A204.1 (cell line): ENCODE measurements at regions not wholly inside any gene's neighbourhood (a gene's known extent, or its start where the extent isn't known, plus 50 kb on each side); places are given as distances from the start of the nearest gene placed in this dataset.

Experiments
- FAIRE-seq: peaks from 2 replicates; lab custom pipeline; 2012; peaks lifted over from hg19 to GRCh38; lab: Jason Lieb, UNC

- FAIRE-seq: no peak
Measured at GRCh38 chr13:34040863-34041262, 222.9 kb downstream of the RFC3 start.

- no peak for FAIRE-seq
Measured at GRCh38 chr13:34044041-34044440, 226.1 kb downstream of the RFC3 start.

DNA sequence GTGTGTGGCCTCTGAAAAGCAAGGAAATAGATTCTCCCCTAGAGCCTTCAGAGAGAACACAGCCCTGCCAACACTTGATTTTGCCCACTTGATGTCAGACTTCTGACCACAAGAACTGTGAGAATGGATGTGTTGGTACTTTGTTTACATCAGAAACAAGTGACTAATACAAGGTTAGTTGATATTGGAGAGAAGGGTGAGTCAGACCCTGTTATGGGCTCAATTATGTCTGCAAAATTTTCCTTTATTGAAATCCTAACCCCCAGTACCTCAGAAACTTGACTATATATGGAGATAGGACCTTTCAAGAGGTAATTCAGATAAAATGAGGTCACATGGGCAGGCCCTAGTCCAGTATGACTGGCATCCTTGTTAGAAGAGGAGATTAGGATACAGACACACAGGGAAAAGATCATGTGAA lies 226.7 kb downstream of the RFC3 start:
- no peak for FAIRE-seq

DNA sequence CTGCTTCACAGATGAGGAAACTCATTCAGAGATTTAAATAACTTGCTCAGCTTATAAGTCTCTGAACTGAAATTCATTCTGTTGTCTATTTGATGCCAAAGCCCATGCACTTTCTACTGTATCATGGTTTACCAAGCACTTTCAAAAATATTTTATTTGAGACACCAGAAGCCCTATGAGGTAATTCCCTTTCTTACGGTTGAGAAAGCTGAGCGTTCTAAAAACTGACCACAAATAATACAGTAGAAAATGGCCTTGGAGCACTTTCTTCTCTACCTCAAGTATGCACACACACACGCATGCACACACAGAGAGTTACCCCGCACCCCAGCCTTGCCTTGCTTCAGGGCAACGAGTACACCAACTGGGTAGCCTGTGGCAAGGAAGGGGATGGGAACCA lies 228.5 kb downstream of the RFC3 start:
- no peak for FAIRE-seq

- FAIRE-seq: no peak
Measured at GRCh38 chr13:34048652-34049051, 230.7 kb downstream of the RFC3 start.

GRCh38 chr13:34056733-34057258 lies 238.8 kb downstream of the RFC3 start:
- FAIRE-seq: no peak

- no peak for FAIRE-seq
Measured at GRCh38 chr13:34064456-34065205, 246.7 kb downstream of the RFC3 start.

DNA sequence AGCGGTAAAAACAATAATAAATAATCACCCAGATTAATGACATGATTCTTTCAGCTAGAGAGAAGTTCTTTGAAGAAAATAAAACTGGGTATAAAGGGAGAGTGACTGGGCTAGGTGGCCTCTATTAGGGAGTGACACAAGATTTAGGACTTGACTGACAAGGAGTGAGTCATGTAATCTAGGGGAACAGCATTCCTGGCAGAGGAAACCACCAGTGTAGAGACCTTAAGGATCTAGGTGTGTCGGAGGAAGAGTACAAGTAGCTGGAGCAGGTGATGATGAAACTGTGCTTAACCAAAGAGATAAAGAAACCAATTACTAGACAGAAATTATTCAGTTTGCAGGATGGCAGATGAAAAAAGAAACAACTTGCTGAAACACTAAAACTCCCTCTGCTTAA lies 248.0 kb downstream of the RFC3 start:
- no peak for FAIRE-seq

GRCh38 chr13:34066344-34066743 lies 248.4 kb downstream of the RFC3 start:
- FAIRE-seq: no peak

GRCh38 chr13:34070006-34070405 lies 252.1 kb downstream of the RFC3 start:
- FAIRE-seq: no peak

DNA sequence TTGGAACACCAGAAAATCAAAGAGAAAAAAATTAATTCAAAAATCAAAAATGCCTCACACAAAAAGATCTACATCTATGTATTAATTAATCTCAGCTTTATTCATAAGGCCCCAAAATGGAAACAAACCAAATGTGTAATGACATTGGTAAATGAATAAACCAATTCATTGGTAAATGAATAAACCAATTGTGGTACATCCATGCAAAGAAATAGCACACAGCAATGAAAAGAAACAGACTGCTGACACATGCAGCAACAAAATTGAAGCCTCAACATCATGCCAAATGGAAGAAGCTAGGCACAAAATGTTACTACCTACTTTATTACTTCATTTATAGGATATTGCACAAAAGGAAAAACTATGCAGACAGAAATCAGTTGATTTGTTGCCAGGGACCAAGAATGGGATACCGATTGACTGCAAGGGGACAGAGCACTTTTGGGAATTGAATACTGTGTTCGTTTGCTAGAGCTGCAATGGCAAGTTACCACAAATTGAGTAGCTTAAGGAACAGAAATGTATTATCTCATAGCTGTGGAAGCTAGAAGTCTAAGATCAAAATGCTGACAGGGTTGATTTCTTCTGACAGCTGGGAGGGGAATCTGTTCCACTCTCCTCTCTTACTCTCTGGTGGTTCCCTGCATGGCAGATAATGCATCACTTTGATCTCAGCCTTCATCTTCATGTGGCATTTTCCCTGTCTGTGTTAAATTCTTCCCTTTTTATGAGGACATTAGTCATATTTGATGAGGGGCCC lies 252.8 kb downstream of the RFC3 start:
- FAIRE-seq: no peak

GRCh38 chr13:34076319-34076718 lies 258.4 kb downstream of the RFC3 start:
- FAIRE-seq: no peak

- FAIRE-seq: peak; percentile 76
Measured at GRCh38 chr13:34076943-34077703, 259.2 kb downstream of the RFC3 start.

- no peak for FAIRE-seq
Measured at GRCh38 chr13:34078334-34078999, 260.5 kb downstream of the RFC3 start.

- FAIRE-seq: no peak
Measured at GRCh38 chr13:34085204-34085603, 267.3 kb downstream of the RFC3 start.

DNA sequence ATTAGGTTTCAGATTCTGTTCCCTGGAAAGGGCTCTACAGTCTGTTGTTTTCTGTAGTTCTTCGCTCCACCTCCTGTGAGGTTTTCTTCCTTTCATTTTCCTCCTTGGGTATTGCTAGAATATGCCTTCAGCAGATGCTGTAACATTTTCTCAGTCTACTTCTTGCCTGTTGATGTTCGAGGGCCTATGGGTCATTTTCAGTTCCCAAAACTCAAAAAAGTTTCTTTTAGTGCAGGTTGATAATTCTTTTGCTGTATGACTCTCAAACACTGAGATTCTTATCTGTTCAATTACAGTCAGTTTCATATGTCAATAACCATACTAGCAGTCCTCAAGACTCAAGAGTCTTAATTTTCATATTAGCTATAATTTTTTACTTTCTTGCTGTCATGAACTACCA lies 268.3 kb downstream of the RFC3 start:
- no peak for FAIRE-seq

GRCh38 chr13:34087791-34088190 lies 269.8 kb downstream of the RFC3 start:
- FAIRE-seq: no peak

- FAIRE-seq: no peak
Measured at GRCh38 chr13:34103854-34104253, 285.9 kb downstream of the RFC3 start.

GRCh38 chr13:34104853-34105252 lies 286.9 kb downstream of the RFC3 start:
- no peak for FAIRE-seq

DNA sequence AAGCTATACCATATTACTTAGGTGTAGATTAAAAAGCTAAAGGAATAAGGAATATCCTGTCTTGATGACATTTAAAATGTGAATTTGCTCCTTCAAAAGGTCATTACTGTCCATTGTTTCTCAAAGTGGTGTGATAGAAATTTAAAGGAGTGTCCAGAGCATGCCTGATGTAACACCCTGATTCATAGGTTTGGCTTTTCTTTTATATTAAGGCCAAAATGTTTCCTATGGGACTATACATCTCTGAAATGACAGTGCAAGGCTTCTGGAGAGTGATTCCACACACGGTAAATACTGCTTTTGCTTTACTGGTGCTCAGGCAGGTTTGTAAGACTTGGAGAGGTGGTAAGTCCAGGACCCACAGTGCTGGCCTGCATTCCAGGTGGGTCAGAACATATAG lies 289.9 kb downstream of the RFC3 start:
- no peak for FAIRE-seq

- FAIRE-seq: no peak
Measured at GRCh38 chr13:34108410-34108809, 290.5 kb downstream of the RFC3 start.

DNA sequence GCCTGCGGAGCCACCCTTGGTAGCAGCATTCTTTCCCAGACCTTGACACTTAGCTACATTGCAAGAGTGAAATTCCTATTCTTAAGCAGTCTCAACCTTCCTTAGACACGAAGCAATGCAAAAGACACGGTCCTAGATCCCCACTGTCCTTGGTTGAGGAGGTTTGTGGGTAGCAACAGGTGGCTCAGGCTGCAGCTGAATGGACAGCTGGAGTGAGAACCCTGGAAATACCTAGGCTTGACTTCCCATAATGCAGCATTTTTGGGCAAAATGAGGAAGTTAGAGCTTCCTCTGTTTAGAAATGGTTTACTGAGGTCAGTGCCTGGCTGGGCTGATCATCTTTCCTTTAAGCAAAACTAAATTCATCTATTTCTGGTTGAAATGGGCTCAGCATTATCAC lies 296.6 kb downstream of the RFC3 start:
- no peak for FAIRE-seq
